ENCODE measurements at regions not wholly inside any gene's neighbourhood (a gene's known extent, or its start where the extent isn't known, plus 50 kb on each side); places are given as distances from the start of the nearest gene placed in this dataset.

DNA sequence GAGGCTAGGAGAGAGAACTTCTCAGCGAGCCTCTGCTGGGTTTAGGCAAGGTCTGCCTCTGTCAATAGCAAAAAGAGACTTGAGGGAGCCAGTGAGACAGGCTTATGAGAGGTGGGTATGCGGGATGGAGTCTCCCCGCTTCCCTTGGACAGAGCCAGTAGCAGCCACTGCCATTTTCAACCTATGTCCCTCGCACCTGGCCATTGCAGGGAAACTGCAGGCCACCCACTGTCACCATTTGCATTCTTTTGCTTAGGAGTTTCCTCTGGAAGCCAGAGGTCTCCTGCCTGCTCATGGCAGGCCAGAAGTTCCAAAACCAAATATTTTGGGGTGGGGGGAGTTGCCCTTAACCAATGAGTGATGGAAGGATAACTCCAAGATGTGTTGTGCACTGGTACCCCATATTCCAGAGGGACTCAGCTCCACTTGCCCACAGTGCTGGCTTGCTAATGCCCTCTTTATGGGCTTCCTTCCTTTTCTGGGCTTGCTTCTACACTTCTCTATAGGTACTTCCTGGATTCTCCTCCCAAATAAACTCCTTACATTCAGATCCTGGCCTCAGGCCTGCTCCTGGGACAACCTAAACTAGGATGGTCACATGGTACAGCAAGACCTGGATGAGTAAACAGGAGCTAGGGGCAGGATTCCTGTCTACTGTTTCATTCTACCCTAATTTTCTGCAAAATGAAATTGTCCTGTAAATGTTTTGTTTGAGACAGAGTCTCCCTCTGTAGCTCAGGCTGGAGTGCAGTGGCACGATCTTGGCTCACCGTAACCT lies 108.9 kb upstream of the PROK2 start:
- DNase-seq (ENCODE audit: low spot score) = no peak

DNA sequence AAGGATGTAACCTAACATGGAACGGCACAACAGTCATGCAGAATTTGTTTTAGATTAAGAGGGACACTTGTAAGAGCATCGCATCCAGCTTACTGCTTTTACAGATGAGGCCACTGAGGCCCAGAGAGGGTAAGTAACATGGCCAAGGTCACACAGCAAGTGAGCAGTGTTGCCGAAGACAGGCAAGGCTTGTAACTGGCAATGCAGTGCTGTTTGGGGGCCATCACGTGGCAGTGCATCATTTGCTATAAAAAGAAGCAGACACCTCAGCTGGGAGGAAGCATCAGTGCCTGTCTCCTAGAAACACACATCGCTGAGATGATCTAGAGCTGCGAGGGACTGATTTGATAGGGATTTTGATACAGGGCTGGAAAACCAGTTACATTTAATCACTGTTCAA lies 108.2 kb upstream of the PROK2 start:
- no peak for DNase-seq (ENCODE audit: low spot score)

DNA sequence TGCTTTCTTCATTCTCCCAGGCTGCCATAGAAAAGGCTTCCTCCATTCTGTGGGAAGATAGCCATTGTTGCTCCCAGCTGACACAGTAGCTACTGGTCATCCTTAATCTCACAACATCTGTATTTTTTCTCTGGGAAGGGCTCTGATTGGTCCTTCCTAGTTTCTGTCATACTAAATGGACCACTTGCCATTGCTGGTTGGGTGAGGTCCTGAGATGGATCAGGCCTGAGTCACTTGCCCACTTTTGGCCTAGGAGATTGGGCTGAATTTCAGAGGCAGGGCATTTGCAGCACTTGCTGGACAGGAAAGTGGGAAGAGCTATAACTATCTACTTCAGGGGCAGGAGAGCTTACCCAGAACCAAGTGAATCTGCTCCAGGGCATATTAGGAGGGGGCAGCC lies 106.5 kb upstream of the PROK2 start:
- DNase-seq (ENCODE audit: low spot score) = no peak

- DNase-seq (ENCODE audit: low spot score) = no peak
Measured at GRCh38 chr3:71890356-71890931, 105.5 kb upstream of the PROK2 start.

- DNase-seq (ENCODE audit: low spot score) = no peak
Measured at GRCh38 chr3:71887256-71887655, 102.3 kb upstream of the PROK2 start.

GRCh38 chr3:71885006-71885405 lies 100.1 kb upstream of the PROK2 start:
- peak; percentile 58 for DNase-seq (ENCODE audit: low spot score)

DNA sequence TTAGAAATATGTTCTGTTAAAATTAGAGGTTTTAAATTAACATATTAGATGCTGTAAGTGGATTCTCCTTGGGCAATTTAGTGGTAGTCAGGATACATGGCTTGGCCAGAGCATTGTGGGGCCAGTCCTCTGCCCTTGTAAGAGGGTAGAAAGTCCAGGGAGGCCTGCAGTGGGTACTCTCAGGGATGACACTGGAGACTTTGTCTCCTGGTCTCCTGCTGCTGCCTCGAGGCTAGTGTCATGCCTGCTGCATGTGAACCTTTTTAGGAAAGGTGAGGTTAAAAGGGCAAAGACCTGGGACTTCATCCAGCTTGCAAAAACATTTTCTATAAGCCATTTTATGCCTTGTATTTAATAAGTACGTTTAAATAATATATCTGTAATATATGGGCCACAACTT lies 96.8 kb upstream of the PROK2 start:
- DNase-seq (ENCODE audit: low spot score) = no peak

GRCh38 chr3:71881041-71881440 lies 96.1 kb upstream of the PROK2 start:
- no peak for DNase-seq (ENCODE audit: low spot score)

DNA sequence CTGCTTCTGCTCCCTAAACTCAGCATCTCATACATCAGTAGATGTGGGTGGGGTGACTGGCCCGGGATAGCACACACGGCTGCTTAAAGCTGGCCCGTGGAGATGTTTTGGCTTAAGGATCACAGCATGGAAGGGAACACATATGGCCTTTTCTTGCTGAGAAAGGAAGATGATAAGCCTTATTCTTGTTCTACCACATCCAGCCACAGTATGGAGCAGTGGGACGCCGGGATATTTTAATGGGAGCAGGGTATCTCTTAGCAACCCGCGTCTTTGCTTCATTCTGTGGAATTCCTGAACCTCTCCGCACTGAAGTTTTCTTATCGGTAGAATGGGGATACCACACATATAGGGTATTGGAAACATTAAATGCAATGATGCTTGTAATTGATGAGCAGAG lies 94.1 kb upstream of the PROK2 start:
- no peak for DNase-seq (ENCODE audit: low spot score)

- no peak for DNase-seq (ENCODE audit: low spot score)
Measured at GRCh38 chr3:71876135-71877105, 91.5 kb upstream of the PROK2 start.

- DNase-seq (ENCODE audit: low spot score) = peak; percentile 86
Measured at GRCh38 chr3:71875461-71875947, 90.6 kb upstream of the PROK2 start.

DNA sequence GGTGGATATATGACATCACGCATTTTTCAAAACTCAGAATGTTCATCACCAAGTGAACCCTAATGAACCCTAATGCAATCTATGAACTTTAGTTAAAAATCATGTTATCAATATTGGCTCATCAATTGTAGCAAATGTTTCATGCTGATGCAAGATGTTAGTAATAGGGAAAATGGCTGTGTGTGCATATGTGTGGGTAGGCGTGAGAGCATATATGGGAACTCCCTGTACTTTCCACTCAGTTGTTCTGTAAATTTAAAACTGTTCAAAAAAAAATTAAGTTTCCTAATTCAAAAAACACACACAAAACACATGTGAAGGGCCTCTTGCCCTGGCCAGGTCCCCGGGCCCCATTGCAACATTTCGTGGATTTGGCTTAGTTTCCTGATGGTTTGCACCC lies 89.7 kb upstream of the PROK2 start:
- no peak for DNase-seq (ENCODE audit: low spot score)

- no peak for DNase-seq (ENCODE audit: low spot score)
Measured at GRCh38 chr3:71873093-71873611, 88.2 kb upstream of the PROK2 start.

DNA sequence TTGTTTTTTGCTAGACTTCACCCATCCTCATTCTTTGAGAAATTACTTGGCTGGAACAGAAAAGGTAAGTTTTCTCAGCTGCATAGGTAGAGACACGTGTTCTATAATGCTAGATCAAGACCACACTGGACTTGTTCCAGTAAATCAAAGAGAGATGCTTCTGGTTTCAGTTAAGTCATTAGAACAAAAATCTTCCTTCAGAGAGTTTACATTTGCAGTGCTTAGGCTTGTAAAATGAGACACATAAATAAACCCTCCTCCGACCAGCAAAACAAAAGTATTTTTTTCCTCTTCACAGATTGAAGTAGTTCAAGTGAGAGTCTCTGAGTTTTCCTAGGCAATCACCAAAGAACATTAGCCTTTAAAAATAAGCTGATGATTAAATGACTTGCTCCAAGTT lies 87.3 kb upstream of the PROK2 start:
- no peak for DNase-seq (ENCODE audit: low spot score)

DNA sequence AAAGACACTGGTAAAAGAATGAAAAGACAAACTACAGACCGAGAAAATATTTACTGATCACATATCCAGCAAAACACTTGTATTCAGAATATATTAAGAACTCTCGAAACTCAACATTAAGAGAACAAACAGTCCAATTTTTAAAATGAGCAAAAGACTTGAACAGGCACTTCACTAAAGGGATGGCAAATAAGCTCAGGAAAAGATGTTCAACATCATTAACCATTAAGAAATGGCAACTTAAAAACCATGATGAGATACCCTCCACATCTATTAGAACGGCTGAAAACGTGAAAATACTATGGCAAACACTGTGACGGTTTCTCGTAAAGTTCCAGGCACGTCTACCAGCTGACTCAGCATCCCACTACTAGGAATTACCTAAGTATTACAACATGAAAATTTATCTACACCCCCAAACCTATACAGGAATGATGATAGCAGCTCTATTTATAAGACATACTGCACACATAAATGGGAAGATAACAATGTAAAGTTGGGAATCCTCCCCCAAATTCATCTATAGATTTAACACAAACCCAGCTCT lies 86.1 kb upstream of the PROK2 start:
- no peak for DNase-seq (ENCODE audit: low spot score)

DNA sequence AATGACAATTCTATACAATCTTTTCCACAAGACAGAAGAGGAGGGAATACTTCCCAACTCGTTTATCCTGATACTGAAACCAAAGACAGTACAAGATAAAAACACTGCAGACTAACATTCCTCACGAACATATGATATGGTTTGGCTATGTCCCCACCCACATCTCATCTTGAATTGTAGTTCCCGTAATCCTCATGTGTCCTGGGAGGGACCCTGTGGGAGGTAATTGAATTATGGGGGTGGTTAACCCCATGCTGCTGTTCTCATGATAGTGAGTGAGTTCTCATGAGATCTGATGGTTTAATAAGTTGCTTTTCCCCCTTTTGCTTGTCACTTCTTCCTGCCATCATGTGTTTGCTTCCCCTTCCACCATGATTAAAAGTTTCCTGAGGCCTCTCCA lies 83.9 kb upstream of the PROK2 start:
- no peak for DNase-seq (ENCODE audit: low spot score)

DNA sequence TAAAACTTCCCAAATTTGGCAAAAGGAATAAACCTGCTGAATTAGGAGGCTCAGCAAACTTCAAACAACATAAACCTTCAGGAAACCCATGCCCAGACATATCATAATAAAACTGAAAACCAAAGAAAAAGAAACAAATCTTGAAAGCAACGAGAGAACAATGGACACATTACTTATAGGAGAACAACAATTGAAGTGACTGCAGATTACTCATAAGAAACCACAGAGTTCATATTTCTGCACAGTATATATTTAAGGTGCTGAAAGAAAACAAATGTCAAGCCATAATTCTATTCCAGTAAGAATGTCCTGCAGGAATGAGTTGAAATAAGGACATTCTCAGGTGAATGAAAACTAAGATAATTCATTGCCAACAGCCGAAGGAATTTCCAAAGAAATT lies 80.8 kb upstream of the PROK2 start:
- no peak for DNase-seq (ENCODE audit: low spot score)

DNA sequence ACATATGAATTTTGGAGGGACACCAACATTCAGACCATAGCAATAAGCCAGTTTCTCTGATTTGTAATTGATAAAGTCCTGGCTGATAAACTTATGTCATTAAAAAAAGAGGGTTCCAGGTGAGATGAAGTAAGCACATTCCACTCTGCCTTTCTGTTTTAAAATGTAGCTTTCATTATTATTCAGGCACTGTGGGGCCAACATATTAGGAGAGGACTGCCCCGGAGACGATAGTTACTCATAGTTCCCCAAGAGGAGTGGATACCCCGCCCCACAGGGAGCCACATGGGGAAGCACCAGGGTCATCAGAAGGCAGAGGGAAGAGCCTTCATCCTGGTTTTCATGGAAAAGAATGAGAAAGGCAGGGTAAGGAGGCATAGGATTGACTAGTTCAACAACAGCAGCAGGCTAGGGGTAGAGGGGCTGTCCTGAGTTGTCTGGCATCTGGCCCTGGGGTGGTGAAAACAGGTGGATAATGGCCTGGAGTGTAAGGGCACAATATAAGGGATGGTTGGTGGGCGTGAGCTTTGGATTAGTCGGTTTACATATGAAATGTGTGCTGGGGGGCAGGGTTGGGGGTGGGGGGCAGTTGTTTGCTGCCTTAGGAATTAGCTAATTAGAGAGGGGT lies 78.7 kb upstream of the PROK2 start:
- DNase-seq (ENCODE audit: low spot score) = no peak

GRCh38 chr3:71862371-71863140 lies 77.6 kb upstream of the PROK2 start:
- DNase-seq (ENCODE audit: low spot score) = peak; percentile 28

DNA sequence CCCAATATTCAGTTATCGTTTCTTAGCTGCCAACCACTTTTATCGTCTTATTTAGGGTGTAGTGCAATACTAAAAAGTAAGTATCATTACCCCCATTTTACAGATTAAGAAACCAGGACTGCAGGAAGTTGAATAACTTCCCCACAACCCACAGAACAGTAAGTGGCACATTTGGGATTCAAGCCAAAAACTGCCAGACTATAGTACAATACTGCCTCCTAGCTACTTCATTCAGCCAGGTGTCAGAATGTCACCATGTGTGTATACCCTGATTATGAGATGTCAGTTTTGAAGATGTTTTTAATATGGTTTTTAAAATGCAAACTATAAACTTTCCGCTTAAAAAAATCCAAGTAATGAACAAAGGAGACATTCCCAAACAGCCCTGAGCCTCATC lies 74.2 kb upstream of the PROK2 start:
- peak; percentile 77 for DNase-seq (ENCODE audit: low spot score)

Measured in pons (tissue), 1 donor.